NB4 (cell line): ENCODE measurements at regions not wholly inside any gene's neighbourhood (a gene's known extent, or its start where the extent isn't known, plus 50 kb on each side); places are given as distances from the start of the nearest gene placed in this dataset.

Experiments
- CTCF ChIP-seq: IDR thresholded peaks from one replicate; pipeline ENCODE4 v1.5.1; 2012; ENCODE audit warnings: low read depth, low read length
- POLR2A ChIP-seq: IDR thresholded peaks from 2 replicates; pipeline ENCODE4 v1.6.1; 2011; ENCODE audit warnings: mild to moderate bottlenecking; ENCODE audit not compliant: insufficient read length; ENCODE audit errors: extremely low read depth

GRCh38 chr14:101323111-101323510 is 238.2 kb upstream of the DIO3 start:
- TF ChIP-seq CTCF: no peak
- no peak for TF ChIP-seq POLR2A
